PFSK-1 (cell line): ENCODE measurements at regions not wholly inside any gene's neighbourhood (a gene's known extent, or its start where the extent isn't known, plus 50 kb on each side); places are given as distances from the start of the nearest gene placed in this dataset.

Source experiments
- POLR2AphosphoS5 ChIP-seq: IDR thresholded peaks from 2 replicates; pipeline ENCODE4 v1.6.1; 2012; ENCODE audit warnings: low read depth, mild to moderate bottlenecking, control low read depth, low read length, moderate library complexity
- REST ChIP-seq, 2 experiments: IDR thresholded peaks; 2 replicates each; pipeline versions ENCODE4 v1.6.1 to v1.8.0; 2011 to 2012; ENCODE audit warnings: low read depth in 2 of 2, low read length in 2 of 2, control low read depth in 1 of 2, inconsistent platforms in 1 of 2, mild to moderate bottlenecking in 1 of 2, moderate library complexity in 1 of 2; ENCODE audit not compliant: insufficient read depth in 1 of 2
- TAF1 ChIP-seq: IDR thresholded peaks from 2 replicates; pipeline ENCODE4 v1.6.1; 2012; ENCODE audit warnings: low read length, control low read depth, borderline replicate concordance; ENCODE audit not compliant: insufficient read depth

DNA sequence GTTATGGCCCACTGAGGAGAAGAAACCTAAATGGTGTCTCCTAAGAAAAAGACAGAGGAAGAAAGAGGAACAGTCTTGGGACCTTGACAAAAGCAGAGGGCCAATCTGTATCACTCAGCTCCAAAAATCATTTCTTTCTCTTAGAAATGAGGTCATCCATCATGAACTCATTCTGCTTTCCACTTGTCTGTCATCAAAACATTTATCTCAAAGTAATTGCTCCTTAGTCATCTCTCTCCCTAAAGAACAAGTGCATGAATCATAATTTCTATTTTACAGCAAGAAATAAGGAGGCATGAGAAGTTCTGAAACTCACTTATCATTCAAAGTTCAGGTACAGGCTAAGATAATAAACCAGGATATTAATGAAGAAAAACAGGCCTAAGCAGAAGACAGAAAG, 375.6 kb downstream of the KCNA4 start:
- no peak for TF ChIP-seq TAF1
- no peak for TF ChIP-seq POLR2AphosphoS5
- no peak for TF ChIP-seq REST (IDR thresholded peaks at IDR 0.05; ENCODE audit: insufficient read depth in 1 of 2, low read depth in 2 of 2, low read length in 2 of 2)
